GM19438 (cell line): ENCODE measurements at regions not wholly inside any gene's neighbourhood (a gene's known extent, or its start where the extent isn't known, plus 50 kb on each side); places are given as distances from the start of the nearest gene placed in this dataset.

Source experiments
- ATAC-seq: cut with Tn5 transposase; IDR thresholded peaks from one replicate; pipeline ENCODE4 v1.9.1; 2021; ENCODE audit warnings: low read depth; ENCODE audit not compliant: unreplicated experiment

DNA sequence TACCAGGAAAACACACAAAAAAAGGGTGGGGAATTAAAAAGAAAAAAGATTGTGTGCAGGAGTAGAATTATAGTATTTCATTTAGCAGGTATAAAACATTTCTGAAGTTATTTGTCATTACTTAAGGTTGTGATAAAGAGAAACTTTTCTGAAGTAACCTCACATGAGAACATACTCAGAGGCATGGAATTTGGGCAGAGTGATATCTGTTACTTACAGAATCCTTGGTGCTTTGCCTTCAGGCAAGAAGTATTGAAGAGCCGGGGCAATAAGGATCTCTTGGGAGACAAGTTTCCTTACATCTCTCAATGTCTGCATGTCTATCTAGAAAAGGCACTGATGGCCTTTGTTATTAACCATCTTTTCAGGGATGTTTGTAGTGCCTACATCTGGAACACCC lies 179.7 kb upstream of the ROBO1 start:
- no peak for ATAC-seq

DNA sequence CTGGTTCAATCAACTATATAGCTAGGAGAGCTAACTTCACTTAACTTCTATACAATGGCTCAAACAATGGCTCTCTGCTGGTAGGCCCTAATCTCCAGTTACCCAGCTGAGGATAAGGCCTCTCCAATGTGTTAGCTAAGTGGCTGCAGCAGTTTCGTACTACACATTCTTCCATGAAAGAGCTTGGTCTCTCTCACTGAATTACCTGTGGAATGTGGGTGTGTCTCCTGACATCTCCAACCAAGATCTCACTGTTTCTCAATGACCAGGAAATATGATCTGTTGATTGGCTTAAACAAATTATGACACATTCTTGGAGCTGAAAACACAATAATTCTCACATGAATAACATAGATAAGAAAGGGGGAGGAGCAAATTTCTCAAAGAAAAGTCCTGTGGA lies 169.8 kb upstream of the ROBO1 start:
- ATAC-seq, result no peak

DNA sequence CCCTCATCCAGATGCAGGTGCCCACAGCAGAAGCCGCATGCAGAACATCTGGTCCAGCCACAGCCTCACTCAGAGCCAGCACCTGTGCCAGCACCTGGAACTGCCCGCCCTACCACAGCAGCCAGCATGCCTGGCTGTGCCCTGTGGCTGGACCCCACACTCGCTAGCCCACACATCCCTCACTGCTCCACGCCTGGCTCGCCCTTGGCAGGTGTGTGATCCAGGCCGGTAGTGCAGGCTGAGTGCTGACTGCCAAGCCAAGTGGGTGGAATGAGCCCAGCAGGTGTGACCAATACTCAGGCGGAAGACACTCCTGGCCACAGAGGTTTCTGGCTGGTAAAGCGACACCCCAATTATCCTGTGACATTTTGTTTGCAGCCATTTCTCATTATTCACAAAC lies 162.4 kb upstream of the ROBO1 start:
- no peak for ATAC-seq

DNA sequence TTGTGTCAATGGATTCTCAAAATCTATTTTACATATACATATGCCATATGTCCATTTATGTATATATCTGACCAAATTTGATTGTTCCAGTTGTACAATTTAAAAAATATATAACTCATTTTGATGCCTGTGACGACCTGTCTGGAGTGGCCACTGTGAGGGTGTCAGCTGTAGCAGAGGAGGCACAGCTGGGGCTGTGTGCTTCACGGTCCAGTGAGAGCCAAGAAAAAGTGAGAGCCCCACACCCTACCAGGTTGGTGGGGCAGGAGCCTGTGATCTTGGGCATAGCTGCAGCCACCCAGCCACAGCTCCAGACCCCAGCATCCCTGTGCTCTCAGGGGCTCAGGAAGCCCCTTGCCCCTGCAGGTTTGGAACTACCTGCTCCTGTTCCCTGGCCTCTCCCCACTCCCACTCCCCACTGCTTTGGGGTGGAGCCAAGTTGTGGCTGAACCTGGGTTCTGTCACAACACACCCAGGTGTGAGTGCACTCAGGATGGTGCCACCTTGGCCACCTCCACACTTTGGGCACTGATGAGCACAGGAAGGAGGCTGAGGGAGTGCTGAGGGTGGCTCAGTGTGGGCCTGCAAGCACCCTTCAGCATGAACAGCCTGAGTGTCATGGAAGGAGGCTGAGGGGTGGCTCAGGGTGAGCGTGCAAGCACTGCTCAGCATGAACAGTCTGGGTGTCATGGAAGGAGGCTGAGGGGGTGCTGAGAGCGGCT lies 161.1 kb upstream of the ROBO1 start:
- ATAC-seq, result no peak

DNA sequence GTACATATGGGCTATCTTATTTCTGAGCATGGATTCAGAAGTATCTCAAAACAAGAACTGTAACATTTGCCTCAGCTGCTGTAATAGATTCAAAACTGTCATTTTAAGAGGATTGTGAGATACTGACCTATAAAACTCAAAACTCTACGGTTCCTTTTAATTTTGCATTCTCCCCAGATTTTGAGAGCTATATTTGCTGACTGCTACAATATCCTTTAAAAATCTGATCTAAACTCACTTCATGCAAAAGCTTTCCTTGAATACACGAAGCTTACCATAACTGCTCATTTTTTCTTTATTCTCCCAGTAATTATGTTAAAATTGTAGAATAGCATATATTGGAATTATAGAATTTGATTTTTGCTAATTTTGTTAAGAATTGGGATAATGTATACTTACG lies 158.7 kb upstream of the ROBO1 start:
- no peak for ATAC-seq

DNA sequence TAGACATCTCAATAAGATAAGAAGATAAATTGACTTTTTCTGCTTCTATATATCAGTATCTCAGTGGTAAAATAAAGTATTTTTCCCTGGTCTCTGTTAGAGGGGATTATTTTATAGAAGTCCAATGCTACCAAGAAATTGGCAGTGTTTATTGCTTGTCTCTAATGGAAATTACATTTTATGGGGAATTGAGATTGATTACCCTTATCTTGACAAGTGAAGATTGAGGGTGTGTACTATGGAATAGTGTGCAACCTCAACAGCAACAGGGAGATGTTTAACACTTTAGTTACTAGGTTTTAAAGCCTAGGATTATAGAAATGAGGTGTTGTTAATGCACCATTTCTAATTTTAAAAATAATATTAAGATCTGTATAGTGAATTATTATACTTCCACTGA lies 154.8 kb upstream of the ROBO1 start:
- ATAC-seq, result no peak

DNA sequence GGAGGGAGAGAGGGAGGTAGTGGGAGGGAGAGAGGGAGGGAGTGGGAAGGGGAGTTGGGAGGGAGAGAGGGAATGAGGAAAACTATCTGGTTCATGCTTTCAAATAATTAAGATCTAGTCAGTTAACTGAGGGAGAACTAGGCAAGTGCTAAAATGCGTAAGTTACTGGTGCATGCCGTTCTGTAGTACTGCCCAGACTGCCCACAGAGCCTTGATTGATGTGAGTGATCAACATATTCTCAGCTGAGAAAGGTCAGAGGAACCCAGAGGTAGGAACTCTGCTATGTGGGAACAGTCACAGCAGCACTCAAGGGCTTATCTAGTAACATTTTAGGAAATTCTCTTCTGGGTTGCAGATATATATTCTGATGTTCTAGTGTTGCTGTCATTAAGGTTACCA lies 149.8 kb upstream of the ROBO1 start:
- no peak for ATAC-seq

DNA sequence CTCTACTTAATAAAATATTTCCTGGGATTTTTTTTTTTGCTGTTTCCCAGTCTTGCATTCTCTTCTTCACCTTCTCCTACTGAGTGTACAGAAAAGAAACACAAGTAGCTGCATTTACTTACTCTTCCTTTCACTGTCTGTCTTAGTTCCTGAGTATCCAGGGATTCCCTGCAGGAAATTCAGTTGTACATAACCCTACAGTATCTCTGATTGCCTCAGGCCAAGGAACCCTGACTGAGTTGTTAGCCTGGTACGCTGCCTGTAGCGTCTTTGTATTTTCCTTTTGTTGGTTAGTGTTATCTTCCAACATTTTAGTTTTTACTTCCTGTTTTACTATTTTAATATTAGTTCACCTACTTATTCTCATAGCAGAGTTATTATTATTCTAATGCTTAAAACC lies 142.5 kb upstream of the ROBO1 start:
- no peak for ATAC-seq

DNA sequence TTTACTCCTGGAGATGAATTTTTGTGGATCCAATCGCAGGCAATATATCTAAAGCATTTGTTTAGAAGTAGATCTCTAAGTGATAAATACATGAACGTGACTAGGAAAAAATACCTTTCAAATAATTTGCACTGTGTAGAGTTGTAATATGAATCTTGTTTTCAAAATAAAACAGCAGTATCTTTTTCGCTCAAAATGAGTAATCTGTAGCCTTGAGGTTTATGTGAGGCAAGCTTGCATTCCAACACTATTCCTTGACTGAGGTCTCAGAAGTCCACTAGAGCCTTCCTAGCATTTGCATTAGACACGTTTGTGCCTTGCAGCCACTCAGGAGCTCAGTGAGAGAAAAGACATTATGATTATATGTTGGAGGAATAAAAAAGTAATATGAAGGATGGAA lies 138.3 kb upstream of the ROBO1 start:
- ATAC-seq, result no peak

DNA sequence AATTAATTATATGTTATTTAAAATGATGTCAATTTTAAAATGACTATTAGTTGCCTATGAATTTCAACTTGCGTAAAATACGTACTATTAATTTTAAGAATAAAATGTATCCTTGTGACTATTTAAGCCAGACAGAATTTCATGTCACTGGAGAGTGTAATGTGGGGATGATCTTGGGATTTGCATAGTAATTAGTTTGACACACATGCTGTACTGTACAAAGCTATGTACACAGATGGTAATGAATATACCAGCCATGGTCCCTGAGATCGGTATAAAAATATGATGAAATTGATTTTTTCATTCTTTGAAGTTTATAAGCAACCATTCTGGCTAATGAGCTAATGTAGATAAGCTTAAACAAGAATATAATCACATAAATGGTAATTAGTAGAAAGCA lies 134.4 kb upstream of the ROBO1 start:
- ATAC-seq, result no peak

DNA sequence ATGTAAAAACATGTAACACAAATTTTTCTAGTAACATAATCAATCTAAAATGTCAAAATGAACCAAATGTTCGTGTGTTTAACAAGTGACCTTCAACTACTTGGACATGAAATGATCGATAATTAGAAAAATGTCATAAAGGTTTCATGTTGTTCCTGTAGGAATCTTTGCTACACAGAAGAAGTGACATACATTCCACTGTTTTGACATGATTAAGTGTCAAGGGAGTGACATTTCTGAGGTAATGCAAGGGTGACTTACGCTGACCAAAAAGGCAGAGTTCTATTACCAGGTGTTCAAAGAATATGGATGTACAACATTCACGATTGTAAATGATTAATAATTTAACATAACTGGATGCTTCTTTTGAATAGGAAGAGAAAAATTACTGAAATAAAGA lies 131.1 kb upstream of the ROBO1 start:
- ATAC-seq, result no peak

DNA sequence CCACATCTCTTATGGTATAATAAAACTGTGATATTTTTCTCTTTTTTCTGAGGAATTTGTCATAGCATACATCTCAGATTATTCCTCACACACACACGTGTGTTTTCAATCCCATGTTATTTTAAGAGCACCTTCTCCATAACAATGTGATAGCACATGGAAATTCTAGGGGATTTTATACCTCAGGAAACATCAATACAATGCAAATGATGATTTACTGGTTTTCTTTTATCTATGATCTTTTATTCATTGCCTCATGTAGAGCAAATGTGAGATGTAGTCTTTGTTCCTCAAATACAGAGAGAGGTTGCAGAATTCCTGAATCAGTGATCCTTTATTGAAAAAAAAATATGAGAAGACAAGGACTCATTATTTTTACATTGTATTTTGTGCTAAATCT lies 128.3 kb upstream of the ROBO1 start:
- ATAC-seq, result no peak

DNA sequence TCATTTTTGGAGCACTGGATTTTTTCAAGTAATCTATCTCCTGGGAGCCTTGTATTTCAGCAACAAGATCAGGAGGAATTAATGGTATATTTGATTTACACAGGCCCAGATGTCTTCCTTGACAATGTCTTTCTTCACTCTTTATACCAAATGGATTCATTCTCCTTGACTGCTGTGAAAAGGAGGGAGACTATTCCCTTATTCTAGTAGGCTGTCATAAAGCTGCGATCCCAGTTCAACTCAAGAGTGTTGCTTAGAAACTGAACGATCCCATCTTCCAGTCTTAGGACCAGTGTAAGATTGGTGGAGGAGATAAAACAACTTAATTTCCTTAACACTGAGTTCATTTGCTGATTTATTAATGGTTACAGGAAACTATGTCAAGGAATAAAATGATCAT lies 119.4 kb upstream of the ROBO1 start:
- ATAC-seq, result no peak

DNA sequence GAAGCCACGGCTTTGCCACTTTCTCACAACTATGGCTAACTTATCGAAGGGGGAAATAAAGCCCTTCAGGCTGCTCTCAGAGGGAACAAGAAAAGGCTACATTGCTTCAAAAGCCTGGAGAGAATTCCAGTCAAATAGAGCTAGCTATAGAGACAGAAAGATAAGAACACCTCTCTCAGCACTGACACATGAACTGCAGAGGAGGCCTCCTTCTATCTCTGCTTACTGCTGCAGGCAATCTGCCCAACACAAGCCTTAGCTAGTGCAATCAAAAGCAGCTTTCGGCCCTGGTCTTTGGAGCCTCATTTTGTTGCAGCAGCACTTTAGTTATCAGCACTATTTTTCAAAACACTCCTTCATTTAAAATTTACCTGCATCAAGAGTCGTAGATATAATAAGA lies 118.4 kb upstream of the ROBO1 start:
- ATAC-seq, result no peak

DNA sequence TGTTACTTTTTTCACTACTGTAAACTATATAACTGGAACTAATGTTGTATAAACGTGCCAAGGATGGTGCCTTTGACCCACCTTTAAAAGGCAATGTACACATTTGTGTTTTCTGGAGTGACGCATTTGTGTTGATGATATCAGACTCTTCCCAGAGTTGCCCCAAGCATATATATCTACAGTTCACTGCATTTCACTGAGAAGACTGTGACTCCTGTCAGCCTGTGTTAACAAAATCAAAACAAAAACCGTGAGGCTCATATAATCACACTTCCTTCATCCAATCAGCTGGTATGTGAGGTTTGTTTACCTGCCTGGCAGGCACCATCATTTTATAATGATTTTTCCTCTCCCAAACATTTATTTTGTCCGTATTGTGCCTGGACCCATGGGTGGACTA lies 117.6 kb upstream of the ROBO1 start:
- no peak for ATAC-seq

DNA sequence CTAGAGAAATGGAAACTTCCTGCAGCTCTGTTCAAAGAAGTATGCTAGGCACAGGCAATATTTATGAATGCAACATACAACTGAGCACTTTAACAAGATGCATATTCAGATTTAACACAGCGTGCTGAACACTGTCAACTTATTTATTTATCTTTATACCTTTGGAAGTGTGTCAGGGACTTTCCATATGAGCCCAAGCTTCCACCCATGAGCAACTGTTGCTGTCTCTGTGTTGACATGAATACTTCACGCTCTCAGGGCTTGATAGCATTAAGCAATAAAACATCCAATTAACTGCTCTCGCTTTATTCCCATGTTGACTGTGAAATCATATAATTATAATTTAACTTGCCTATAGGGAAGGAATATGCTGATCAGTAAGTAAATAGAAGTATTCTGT lies 116.6 kb upstream of the ROBO1 start:
- no peak for ATAC-seq

DNA sequence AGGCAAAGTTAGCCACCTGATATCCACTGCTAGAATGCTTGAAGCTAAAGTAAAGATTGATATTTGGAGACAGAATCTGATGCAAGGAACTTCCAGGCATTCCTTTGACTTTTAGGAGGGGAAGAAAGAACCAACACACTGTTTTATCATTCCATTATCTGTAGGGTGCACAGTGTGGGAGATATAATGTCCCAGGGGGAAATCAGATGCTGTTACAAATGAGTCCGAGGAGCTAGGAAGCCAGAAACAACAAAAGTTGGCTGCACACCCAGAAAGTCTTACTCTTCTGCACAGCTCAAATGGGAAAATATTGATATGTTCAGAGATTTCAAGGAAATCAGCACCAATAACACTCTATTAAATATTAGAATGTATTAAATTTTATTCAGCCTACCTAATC lies 113.6 kb upstream of the ROBO1 start:
- no peak for ATAC-seq

DNA sequence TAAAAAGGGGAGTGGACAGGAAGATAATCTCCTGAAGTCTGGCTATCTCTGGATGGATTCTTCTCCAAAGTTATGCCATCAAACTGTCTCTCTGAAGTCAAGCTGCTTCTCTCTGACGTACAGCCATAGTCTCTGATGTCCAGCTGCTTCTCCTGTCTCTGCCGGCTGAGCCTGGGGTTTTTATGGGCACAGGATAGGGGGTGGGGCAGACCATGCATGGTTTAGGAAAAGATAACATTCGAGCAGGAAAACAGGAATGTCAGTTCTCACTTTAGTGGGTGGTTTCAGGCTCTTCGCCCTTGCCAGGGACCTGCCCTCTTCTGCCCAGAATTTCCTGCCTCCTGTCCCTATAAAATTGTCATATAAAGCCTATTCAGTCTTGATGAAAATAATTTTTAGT lies 110.9 kb upstream of the ROBO1 start:
- ATAC-seq, result no peak

DNA sequence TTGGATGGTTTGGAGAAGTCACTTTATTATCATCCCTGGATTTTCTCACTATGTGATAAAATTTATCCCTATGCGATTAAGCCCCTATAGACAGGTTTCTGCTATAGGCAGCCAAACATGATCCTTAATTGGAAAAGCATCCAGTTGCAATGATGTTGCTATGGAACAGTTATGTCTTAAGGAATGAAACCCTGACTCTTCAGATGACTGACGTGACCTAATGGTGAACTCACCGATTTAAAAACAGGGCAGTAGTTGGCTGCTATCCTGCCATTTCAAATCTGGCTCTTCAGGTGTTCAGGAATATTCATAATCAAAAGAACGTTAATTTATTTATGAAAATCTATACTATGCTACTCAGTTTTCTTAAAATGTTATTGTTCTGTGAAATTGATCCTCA lies 106.8 kb upstream of the ROBO1 start:
- no peak for ATAC-seq

DNA sequence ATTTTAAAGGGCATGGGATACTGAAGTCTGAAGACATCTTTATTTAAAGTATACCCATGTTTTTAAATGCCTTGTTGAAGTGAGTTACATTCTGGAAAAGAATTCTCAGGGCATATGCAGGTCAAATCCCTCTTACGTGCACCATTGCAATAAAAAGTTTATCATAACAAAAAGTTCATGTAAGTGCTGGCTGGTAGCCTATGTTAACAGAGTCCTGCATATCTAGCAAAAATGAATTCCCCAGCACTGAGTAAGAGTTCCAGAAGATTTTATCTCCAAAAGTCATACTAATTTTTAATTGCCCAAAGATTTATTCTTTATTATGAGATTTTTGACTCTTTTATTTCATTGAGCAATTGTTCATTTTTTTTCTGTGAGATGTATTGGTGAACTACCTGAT lies 104.7 kb upstream of the ROBO1 start:
- ATAC-seq, result no peak

DNA sequence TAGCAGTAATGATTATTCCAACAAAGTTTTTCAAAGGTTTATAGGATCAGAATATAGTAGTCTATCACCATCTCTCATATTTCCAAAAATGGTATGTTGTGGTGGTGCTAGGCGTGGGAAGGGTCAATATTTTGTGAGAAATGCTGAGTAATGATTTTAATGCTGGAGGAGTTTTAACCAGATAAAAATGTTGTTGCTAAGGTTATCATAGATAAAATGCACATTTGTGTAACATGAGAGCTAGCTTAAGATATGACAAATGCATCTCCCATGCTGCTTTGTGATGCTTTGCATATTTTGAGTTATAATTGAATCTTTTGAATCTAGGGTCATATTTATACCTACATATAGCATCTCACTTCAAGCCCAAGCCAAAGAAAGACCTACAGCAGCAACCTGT lies 103.9 kb upstream of the ROBO1 start:
- no peak for ATAC-seq

DNA sequence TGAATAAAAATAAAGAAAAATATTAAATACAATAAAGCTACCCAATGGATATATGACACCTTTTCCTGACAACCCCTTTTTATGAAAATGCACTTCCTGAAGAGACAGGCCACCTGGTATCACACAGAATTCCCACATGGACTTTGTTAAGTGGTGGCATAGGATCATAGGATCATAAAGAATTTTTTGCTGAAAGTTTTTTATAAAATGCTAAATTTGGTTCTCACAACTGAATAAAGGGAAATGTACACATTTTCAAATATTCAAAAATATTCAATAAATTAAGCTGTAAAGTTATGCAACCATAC lies 102.5 kb upstream of the ROBO1 start:
- no peak for ATAC-seq
